Endodermal cell (in vitro differentiated cells): ENCODE measurements at regions not wholly inside any gene's neighbourhood (a gene's known extent, or its start where the extent isn't known, plus 50 kb on each side); places are given as distances from the start of the nearest gene placed in this dataset.

ENCODE experiments used
- DNase-seq: peaks from one replicate; pipeline ENCODE4 v3.0.0-alpha.2; 2017
- H3K27ac ChIP-seq: 2 replicates; pipeline ENCODE4 v1.5.1; 2013; ENCODE audit warnings: mild to moderate bottlenecking, low read depth, low read length, moderate library complexity
- H3K27me3 ChIP-seq: 2 replicates; pipeline ENCODE4 v1.6.1; 2013; ENCODE audit warnings: mild to moderate bottlenecking, low read length, moderate library complexity; ENCODE audit not compliant: insufficient read depth, control insufficient read depth, poor library complexity, severe bottlenecking
- H3K36me3 ChIP-seq: 2 replicates; pipeline ENCODE4 v1.7.0; 2013; ENCODE audit warnings: mild to moderate bottlenecking, low read length, moderate library complexity; ENCODE audit not compliant: control insufficient read depth, insufficient read depth
- H3K4me1 ChIP-seq: one replicate; pipeline ENCODE4 v1.7.0; 2013; ENCODE audit warnings: low read length; ENCODE audit not compliant: control insufficient read depth, insufficient read depth
- H3K4me3 ChIP-seq: 2 replicates; pipeline ENCODE4 v1.5.1; 2013; ENCODE audit warnings: mild to moderate bottlenecking, low read length, moderate library complexity
- H3K9ac ChIP-seq: 2 replicates; pipeline ENCODE4 v1.6.1; 2013; ENCODE audit warnings: mild to moderate bottlenecking, low read length, moderate library complexity; ENCODE audit not compliant: poor library complexity, severe bottlenecking; ENCODE audit errors: extremely low read depth
- H3K9me3 ChIP-seq: 2 replicates; pipeline ENCODE4 v1.6.1; 2013; ENCODE audit warnings: mild to moderate bottlenecking, low read length, moderate library complexity; ENCODE audit not compliant: control insufficient read depth
- H3K27ac Mint-ChIP-seq: 2 replicates; pipeline ENCODE4 v1.8.0; 2020; ENCODE audit warnings: mixed read lengths
- H3K27me3 Mint-ChIP-seq: 2 replicates; pipeline ENCODE4 v1.8.0; 2021; ENCODE audit warnings: mild to moderate bottlenecking, mixed read lengths; ENCODE audit not compliant: insufficient read depth
- H3K36me3 Mint-ChIP-seq: 2 replicates; pipeline ENCODE4 v1.8.0; 2020; ENCODE audit warnings: low read depth, mixed read lengths
- H3K4me1 Mint-ChIP-seq: 2 replicates; pipeline ENCODE4 v1.8.0; 2020; ENCODE audit warnings: mixed read lengths
- H3K4me3 Mint-ChIP-seq: 2 replicates; pipeline ENCODE4 v1.8.0; 2020; ENCODE audit warnings: mild to moderate bottlenecking, moderate library complexity, mixed read lengths
- H3K9me3 Mint-ChIP-seq: 2 replicates; pipeline ENCODE4 v1.8.0; 2020; ENCODE audit warnings: mild to moderate bottlenecking, mixed read lengths
- CTCF ChIP-seq: fragments of 200-600 bp; sonication (generic); conservative IDR thresholded peaks from 2 replicates; pipeline ENCODE4 v1.5.0; 2021; ENCODE audit warnings: antibody characterized with exemption, mild to moderate bottlenecking
- WGBS, 2 experiments: methylation state at CpG; one replicate each; pipeline versions ENCODE4 v1.1.5 to v1.1.7; 2013; ENCODE audit warnings: missing lambda C conversion rate in 2 of 2, mixed read lengths in 1 of 2; ENCODE audit not compliant: insufficient coverage in 1 of 2, insufficient read length in 1 of 2; 5-methylcytosine and 5-hydroxymethylcytosine counted together

- no peak for DNase-seq
- Histone ChIP-seq H3K36me3 (no peaks in the 10 kb centered on the region), H3K27me3 (no peaks in the 10 kb centered on the region), H3K4me3 (no peak overlapping the region), H3K27ac (no peak overlapping the region), H3K4me1 (peaks cover 4% of the 10 kb centered on the region), H3K9me3 (peaks cover 41% of the 10 kb centered on the region), H3K9ac (no peak overlapping the region)
- Mint-ChIP-seq H3K27ac (no peak overlapping the region), H3K9me3 (peaks cover 50% of the 10 kb centered on the region), H3K4me1 (peaks cover 34% of the 10 kb centered on the region), H3K36me3 (peaks cover 39% of the 10 kb centered on the region), H3K4me3 (no peak overlapping the region), H3K27me3 (no peaks in the 10 kb centered on the region)
- TF ChIP-seq CTCF: no peak
- 80 to 82% methylated on average over 1 of the region's 1 CpG for WGBS, 2 experiments
Measured at GRCh38 chr11:97638641-97639224, 1248.9 kb downstream of the JRKL start.

GRCh38 chr11:97641988-97642387 is 1252.2 kb downstream of the JRKL start:
- Mint-ChIP-seq H3K36me3 (peaks cover 41% of the 10 kb centered on the region), H3K9me3 (peaks cover 50% of the 10 kb centered on the region)
- no peaks in the 10 kb centered on the region for H3K36me3 ChIP-seq

DNA sequence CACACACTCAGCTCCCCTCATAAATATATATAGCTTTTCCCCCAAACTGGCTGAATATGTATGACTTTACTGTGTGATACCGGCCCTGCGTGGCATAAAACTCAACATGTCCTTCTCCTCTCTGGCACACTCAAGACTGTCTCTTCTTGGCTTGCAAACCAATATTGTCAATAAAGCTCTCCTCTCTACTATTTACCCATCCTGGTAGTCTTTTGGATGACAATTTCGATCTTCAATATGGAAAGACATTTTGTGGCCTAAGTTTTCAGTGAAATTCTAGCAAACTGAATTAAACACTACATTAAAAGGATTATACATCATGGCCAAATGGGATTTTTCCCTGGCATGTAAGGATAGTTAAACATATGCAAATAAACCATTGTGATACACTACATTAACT is 1255.9 kb downstream of the JRKL start:
- 96 to 100% methylated on average over 1 to 3 of the region's 3 CpGs for WGBS, 2 experiments
- H3K27ac Mint-ChIP-seq: no peak overlapping the region
- no peak for DNase-seq
- peaks cover 79% of the 10 kb centered on the region for H3K9me3 ChIP-seq
- no peak overlapping the region for H3K9ac ChIP-seq
- no peak overlapping the region for H3K4me3 Mint-ChIP-seq
- H3K4me1 ChIP-seq: no peaks in the 10 kb centered on the region
- H3K27me3 Mint-ChIP-seq: no peaks in the 10 kb centered on the region
- no peaks in the 10 kb centered on the region for H3K36me3 ChIP-seq
- H3K4me3 ChIP-seq: no peak overlapping the region
- no peaks in the 10 kb centered on the region for H3K27me3 ChIP-seq
- no peak for TF ChIP-seq CTCF
- peaks cover 52% of the 10 kb centered on the region for H3K36me3 Mint-ChIP-seq
- no peaks in the 10 kb centered on the region for H3K4me1 Mint-ChIP-seq
- H3K9me3 Mint-ChIP-seq: peaks cover 68% of the 10 kb centered on the region
- H3K27ac ChIP-seq: no peak overlapping the region

More at GRCh38 chr11:97641988-97642387, 1252.2 kb downstream of the JRKL start:
- Histone ChIP-seq H3K9me3 (peaks cover 62% of the 10 kb centered on the region), H3K9ac (no peak overlapping the region), H3K27ac (no peak overlapping the region), H3K4me1 (no peaks in the 10 kb centered on the region), H3K4me3 (peak overlapping the region; percentile 65), H3K27me3 (no peaks in the 10 kb centered on the region)
- H3K4me3 Mint-ChIP-seq: no peak overlapping the region
- no peak for DNase-seq
- no peak overlapping the region for H3K27ac Mint-ChIP-seq
- no peak for TF ChIP-seq CTCF
- H3K4me1 Mint-ChIP-seq: peaks cover 15% of the 10 kb centered on the region
- no peaks in the 10 kb centered on the region for H3K27me3 Mint-ChIP-seq
